GM19452 (cell line): ENCODE measurements at regions not wholly inside any gene's neighbourhood (a gene's known extent, or its start where the extent isn't known, plus 50 kb on each side); places are given as distances from the start of the nearest gene placed in this dataset.
A peak's percentile ranks its signal among the peaks of the same experiment; 100 is the strongest.

Experiments used
- ATAC-seq: cut with Tn5 transposase; IDR thresholded peaks from one replicate; pipeline ENCODE4 v1.9.1; 2021; ENCODE audit not compliant: unreplicated experiment

GRCh38 chr4:128364565-128364964 is 77.0 kb upstream of the PGRMC2 start:
- ATAC-seq: no peak

DNA sequence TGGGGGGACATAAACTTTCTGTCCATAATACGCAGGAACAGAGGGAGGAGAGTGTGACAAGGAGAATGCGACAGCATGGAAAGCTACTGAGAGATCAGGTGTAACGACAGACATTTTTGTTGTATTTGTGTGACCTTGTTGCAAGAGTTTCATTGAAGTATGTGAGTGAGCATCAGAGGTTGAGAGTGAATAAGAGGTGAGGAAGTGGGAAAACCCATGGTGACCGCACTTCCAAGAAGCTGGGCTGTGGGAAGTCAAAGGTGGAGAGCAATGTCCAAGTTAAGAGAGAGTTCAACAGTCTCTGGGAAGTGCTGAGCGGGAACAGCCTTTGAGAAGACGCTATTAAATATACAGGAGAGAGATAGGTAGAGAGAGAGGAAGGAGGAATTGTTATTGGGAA is 76.4 kb upstream of the PGRMC2 start:
- ATAC-seq: no peak

DNA sequence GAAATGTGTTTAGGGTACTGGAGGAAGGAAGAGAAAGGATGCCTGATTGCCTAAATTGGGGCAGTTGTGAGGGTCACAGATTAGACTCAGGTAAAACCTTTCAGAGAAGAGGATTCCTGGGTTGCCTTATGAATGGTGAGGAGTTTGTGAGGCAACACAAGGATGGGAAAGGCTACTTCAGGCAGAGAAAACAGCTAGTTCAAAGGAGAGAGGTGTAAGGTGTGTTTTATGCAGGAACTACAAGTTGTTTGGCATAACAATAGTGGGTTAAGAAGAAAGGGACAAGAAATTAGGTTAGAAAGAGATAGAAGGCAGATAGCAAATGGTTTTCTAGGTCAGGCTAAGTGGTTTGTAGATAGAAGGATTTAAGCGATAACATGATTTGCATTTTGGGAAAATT is 75.1 kb upstream of the PGRMC2 start:
- no peak for ATAC-seq

- no peak for ATAC-seq
These were observed 71.8 kb upstream of the PGRMC2 start for GRCh38 chr4:128359422-128359821.

- no peak for ATAC-seq
These were observed 71.3 kb upstream of the PGRMC2 start for GRCh38 chr4:128358913-128359279.

GRCh38 chr4:128358231-128358912 is 70.8 kb upstream of the PGRMC2 start:
- ATAC-seq: no peak

GRCh38 chr4:128357286-128357685 is 69.7 kb upstream of the PGRMC2 start:
- no peak for ATAC-seq

GRCh38 chr4:128355305-128355704 is 67.7 kb upstream of the PGRMC2 start:
- ATAC-seq: peak; percentile 91

DNA sequence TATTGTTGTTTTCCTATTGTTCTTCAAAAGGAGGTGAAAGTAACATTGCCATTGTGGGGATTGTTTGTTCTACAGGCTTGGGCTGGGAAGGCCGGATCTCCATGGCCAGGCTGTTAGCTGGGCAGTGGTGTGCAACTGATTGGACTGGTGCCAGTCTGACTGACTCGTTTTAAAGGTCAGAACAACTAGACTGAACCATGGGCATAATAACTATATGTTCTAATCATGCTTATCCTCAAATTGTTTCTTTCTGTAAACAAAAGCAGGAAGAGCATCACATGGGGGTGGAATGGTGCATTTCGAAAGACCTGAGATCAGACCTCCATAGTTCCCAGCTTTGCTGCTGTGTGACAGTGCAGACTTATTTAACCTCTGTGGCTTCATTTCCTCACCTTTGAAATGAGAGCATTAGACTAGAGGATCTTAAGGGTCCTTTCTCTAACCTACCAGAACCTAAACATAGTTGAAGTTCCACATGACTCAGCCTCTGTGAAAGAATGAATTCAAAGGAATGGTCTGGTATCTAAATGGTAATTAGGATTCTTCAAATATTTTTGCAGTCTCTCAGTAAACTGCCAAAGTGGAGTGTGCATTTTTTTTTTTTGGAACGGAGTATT is 66.7 kb upstream of the PGRMC2 start:
- ATAC-seq: no peak

DNA sequence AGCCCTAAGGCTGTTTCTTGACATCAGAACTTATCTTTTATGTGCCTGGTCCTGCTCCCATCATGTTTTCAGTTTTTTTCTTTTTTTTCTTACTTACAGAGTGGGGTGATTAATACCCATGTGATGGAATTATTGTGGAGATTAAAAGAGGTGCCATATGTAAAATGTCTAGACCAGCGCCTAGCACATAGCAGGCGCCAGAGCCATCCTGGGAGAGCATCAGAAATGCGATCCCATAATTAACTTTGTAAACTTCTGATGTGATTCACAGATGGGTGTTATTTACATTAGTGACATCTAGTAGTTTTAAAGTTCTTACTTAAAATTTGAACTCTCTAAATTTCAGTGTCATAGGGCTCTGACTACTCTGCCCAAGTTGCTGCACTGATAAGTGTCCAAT is 66.2 kb upstream of the PGRMC2 start:
- ATAC-seq: no peak

- no peak for ATAC-seq
These were observed 63.9 kb upstream of the PGRMC2 start for GRCh38 chr4:128351502-128351901.

GRCh38 chr4:128350449-128351045 is 62.9 kb upstream of the PGRMC2 start:
- no peak for ATAC-seq

- ATAC-seq: no peak
These were observed 62.3 kb upstream of the PGRMC2 start for GRCh38 chr4:128349921-128350320.

- no peak for ATAC-seq
These were observed 60.5 kb upstream of the PGRMC2 start for GRCh38 chr4:128347930-128348660.

DNA sequence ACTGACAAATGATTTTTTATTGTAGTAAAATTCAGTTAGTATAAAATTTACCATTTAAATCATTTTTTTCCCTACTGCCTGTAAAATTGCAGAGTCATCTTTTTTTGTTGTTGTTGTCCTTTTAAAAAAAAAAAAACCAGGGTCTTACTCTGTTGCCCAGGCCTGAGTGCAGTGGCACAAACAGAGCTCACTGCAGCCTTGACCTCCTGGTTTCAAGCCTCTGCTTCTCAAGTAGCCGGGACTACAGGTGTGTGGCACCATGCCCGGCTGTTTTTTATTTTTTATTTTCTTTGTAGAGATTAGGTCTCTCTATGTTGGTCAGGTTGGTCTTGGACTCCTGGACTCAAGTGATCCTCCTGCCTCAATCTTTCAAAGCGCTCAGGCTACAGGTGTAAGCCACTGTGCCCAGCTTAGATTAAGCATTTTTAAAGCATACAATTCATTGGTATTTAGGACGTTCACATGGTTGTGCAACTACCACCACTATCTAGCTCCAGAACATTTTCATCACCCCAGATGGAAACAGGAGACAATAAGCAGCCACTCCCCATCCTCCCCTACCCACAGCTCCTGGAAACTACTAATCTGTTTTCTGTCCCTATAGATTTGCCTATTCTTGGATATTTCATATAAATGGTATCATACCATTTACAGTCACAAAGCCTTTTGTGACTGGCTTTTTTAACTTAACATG is 59.7 kb upstream of the PGRMC2 start:
- ATAC-seq: no peak

- ATAC-seq: no peak
These were observed 58.6 kb upstream of the PGRMC2 start for GRCh38 chr4:128346054-128346716.

- no peak for ATAC-seq
These were observed 58.0 kb upstream of the PGRMC2 start for GRCh38 chr4:128345650-128346049.

GRCh38 chr4:128342762-128343161 is 55.1 kb upstream of the PGRMC2 start:
- no peak for ATAC-seq

- ATAC-seq: no peak
These were observed 54.0 kb upstream of the PGRMC2 start for GRCh38 chr4:128341634-128342033.

DNA sequence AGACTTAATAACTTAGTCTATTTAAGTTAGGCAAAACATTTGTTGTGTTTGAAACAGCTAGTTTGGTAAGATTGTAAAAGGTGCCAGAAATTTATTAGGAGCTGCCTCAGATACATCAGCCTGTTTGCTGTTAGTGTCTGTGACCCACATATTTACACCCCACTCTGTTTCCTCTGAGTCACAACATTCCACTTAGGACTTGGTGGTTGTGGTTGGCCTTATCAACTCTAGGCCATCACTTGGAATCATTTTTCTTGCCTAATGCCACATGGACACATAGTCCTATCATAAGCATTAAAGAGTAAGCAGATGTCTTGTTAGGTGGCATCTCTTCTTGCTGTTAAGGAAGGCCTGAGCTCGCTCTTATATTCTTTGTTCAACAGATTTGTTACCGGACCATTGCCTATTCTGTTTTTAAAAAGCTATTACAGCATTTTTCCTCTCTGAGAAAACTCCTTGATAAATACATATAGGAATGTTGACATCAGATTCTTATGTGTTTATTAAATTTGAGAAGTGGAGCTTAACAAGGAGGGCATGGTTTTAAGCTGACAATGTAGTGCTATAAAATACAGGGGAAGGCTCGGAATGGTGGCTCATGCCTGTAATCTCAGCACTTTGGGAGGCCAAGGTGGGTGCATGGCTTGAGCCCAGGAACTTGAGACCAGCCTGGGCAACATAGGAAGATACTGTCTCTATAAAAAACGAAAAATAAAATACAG is 51.2 kb upstream of the PGRMC2 start:
- no peak for ATAC-seq
